GF-D8 (cell line): ENCODE measurements at regions not wholly inside any gene's neighbourhood (a gene's known extent, or its start where the extent isn't known, plus 50 kb on each side); places are given as distances from the start of the nearest gene placed in this dataset.

Experiments used
- DNase-seq: peaks from one replicate; lab custom pipeline; 2025; lab: John Stamatoyannopoulos, UW

DNA sequence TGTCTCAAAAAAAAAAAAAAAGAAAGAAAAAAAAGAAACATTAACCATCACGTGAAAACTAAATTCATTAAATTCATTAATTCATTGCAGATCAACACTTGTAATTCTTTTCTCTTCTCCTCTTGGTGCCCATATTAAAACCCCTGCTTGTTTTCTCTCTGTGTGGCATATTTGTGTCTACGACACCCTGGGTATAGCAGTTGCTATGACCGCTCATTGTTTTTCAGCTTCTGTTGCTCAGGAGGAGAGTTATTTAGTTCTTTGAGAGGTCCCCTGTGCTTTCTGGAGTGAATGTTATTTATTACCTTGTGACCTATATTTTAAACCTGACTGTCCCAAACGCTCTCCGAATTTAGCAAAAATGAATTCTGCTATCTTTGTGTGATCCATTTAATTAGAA, 62.3 kb upstream of the CLMP start:
- DNase-seq, result no peak

DNA sequence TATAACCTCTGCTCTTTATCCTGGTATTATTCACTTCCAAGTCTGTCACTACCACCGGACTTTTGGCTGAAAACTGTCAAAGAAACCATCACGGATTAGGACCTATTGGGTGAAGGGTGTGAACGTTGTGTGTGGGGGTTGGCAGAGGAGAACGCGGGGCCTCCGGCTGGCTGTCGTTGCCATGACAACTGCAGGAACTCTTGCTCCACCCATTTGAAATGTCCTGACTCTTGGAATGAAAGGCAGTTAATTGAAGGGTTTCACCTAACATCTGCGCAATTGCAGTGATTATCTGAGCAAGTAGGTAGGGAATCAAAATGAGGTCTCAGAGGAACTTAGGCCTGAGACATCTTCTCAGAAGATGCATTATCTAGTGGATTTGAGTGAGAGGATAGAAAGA, 60.9 kb upstream of the CLMP start:
- DNase-seq, result no peak

DNA sequence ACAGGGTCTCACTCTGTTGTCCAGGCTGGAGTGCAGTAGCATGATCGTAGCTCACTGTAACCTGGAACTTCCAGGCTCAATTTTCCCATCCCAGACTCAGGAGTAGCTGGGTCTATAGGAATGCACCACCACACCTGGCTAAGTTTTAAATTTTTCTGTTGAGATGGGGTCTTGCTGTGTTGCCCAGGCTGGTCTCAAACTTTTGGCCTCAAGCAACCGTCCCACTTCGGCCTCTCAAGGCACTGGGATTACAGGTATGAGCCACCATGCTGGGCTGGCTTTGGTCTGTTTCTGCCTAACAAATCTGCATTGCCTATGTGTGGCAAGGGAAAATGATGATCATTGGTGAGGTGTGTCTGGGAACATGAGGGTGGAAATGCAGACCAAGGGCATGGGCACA, 59.3 kb upstream of the CLMP start:
- no peak for DNase-seq

- DNase-seq, result no peak
Measured at GRCh38 chr11:123253911-123254310, 58.9 kb upstream of the CLMP start.

DNA sequence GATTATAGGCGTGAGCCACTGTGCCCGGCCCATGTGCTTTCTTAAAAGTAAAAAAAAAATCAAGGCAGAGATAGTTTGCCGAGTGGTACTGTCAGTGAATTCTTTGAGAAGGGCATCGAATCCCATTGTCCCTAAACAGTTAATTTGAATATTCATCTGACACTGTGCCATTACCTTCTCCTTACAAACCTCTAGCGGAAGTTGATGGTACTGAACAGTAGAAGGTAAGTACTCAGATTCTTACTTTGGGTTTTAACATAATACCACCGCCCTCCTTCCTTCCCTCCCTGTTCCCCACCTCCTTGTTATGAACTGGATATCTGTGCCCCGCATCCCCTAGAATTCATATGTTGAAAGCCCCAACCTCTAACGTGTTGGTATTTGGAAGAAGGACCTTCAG, 58.2 kb upstream of the CLMP start:
- DNase-seq, result no peak

DNA sequence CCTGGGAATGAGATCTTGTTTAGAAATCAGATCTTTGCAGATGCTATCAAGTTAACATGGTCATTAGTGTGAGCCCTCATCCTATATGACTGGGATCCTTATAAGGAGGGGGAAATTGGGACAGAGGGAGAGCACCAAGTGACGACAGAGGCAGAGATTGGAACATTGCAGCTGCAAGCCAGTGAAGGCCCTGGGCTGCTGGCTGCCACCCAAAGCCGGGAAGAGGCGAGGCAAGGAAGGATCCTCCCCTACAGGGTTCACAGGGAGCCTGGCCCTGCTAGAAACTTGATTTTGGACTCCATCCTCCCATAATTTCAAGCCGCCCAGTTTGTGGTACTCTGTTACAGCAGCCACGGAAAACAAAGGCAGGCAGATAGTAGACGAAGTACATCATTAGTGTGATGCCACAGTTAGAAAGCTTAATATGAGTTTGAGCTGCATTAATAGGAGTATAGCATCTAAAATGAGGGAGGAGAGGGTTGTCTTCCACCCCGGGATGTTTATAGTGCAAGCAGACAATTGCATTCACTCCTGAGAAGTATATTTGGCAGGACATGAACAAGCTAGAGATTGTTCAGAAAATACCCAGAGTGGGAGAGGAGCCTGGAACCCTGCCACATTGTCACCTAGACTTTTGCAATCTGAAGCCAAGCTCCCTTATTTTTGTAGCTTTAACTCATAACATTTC, 56.8 kb upstream of the CLMP start:
- DNase-seq, result no peak

- DNase-seq, result no peak
Measured at GRCh38 chr11:123250892-123251656, 56.0 kb upstream of the CLMP start.

DNA sequence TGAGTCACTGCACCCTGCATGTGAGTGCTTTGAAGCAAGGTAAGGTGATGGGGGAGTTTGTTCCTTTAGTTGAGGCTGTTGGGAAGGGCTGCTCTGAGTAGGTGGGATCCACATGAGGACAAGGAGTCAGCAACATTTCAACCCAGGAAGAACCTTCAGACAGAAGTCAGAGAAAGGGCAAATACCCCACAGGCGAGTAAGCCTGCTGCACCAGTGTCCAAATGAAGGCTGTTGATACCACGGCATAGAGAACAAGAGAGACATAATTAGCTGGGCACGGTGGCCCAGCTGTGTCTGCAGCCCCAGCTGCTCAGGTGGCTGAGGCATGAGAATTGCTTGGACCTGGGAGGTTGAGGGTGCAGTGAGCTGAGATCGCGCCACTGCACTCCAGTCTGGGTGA, 54.3 kb upstream of the CLMP start:
- no peak for DNase-seq

DNA sequence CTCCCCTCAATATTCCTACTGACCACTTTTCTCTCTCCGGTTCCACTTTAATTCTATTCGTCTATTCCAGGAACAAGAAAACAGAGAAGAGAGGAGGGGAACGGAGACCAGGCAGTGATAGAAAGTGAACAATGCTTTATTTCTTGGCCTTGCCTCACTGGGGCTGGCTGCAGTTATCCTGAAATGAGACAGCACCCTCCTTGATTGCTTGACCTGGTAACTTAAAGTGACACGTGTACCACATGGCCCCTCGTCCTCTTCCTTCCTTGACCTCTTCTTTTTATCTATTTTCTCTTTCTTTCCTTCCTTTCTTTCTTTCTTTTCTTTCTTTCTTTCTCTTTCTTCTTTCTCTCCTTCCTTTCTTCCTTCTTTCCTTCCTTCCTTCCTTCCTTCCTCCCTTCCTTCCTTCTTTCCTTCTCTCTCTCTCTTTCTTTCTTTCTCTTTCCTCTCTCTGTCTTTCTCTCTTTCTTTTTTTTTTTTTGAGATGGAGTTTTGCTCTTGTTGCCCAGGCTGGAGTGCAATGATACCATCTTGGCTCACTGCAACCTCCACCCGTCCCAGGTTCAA, 52.8 kb upstream of the CLMP start:
- DNase-seq, result no peak

DNA sequence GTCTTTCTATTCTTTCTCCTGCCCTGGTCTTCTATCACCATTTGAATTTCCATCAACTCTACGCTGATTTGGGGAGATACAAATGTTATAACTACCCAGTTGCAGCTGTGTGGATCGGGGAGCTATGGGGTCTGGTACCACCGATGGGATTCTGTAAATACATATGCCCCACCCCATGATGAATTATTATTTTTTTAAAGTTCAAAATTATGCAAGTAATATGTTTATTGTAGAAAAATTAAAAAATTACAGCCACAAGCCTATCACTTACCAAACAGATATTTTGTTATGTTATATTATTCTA, 52.4 kb upstream of the CLMP start:
- DNase-seq, result no peak

DNA sequence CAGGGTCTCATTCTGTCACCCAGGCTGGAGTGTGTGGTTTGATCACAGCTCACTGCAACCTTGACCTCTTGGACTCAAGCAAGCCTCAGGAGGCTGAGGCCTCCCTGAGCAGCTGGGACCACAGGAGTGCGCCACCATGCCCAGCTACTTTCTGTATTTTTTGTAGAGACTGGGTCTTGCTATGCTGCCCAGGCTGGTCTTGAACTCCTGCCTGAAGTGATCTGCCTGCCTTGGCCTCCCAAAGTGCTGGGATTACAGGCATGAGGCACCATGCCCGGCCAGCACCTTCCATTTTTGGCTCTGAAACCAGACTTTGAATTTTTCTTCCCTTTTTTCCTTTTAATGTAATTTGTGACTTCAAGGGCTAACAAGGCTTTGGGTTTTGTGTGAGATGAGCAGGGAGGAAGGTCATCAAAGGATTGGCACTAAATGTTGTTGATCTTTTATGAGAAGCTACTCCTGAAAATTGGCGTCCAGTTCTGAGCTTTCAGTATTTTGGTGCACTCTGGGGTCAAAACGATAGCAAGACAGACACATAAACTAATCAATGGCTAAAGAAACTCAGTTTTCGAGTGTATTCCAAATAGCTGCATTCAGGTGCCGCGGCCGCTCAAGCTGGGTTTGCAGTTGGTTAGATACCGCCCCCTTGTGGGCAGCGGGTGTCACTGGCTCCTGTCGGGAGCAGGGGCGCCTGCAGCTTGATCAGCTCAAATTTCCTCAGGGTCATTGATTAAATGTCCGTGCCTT, 51.9 kb upstream of the CLMP start:
- DNase-seq, result peak; percentile 55

GRCh38 chr11:123245567-123245966, 50.5 kb upstream of the CLMP start:
- no peak for DNase-seq
